ENCODE measurements at regions not wholly inside any gene's neighbourhood (a gene's known extent, or its start where the extent isn't known, plus 50 kb on each side); places are given as distances from the start of the nearest gene placed in this dataset.

DNA sequence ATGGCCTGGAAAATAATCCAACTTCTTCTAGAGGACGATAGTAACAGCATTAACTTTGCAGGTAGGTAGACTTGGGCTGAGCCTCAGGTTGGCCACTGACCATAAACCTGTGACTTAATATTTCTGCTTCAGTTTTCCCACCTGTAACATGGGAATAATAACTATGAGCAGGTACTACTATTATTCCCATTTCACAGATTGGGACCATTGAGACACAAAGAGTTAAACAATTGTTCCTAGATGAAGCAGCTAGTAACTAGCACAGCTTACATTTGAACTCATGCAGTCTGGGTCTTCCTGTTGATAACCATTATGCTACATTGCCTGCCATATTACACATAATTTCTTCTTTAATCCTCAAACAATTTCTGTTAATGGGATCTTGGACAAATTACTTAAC lies 217.7 kb downstream of the NUAK1 start:
- 63 to 75% methylated on average over 1 of the region's 1 CpG for WGBS, 2 donors (ENCODE audit: low coverage in 1 of 2)
- no peak for TF ChIP-seq POLR2A (IDR thresholded peaks at IDR 0.05)
- no peak for TF ChIP-seq POLR2AphosphoS5 (IDR thresholded peaks at IDR 0.05)
- TF ChIP-seq, protein P1, sequence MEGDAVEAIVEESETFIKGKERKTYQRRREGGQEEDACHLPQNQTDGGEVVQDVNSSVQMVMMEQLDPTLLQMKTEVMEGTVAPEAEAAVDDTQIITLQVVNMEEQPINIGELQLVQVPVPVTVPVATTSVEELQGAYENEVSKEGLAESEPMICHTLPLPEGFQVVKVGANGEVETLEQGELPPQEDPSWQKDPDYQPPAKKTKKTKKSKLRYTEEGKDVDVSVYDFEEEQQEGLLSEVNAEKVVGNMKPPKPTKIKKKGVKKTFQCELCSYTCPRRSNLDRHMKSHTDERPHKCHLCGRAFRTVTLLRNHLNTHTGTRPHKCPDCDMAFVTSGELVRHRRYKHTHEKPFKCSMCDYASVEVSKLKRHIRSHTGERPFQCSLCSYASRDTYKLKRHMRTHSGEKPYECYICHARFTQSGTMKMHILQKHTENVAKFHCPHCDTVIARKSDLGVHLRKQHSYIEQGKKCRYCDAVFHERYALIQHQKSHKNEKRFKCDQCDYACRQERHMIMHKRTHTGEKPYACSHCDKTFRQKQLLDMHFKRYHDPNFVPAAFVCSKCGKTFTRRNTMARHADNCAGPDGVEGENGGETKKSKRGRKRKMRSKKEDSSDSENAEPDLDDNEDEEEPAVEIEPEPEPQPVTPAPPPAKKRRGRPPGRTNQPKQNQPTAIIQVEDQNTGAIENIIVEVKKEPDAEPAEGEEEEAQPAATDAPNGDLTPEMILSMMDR (IDR thresholded peaks at IDR 0.05), result no peak
- no peak for TF ChIP-seq EP300 (IDR thresholded peaks at IDR 0.05)
- H3K27me3 ChIP-seq, result no peaks in the 10 kb centered on the region
- H3K27ac ChIP-seq, result no peak overlapping the region
- H3K4me1 ChIP-seq, result no peaks in the 10 kb centered on the region
- H3K4me3 ChIP-seq, result no peak overlapping the region
- no peak for ATAC-seq
- no peaks in the 10 kb centered on the region for H3K9me3 ChIP-seq
- no peaks in the 10 kb centered on the region for H3K36me3 ChIP-seq

DNA sequence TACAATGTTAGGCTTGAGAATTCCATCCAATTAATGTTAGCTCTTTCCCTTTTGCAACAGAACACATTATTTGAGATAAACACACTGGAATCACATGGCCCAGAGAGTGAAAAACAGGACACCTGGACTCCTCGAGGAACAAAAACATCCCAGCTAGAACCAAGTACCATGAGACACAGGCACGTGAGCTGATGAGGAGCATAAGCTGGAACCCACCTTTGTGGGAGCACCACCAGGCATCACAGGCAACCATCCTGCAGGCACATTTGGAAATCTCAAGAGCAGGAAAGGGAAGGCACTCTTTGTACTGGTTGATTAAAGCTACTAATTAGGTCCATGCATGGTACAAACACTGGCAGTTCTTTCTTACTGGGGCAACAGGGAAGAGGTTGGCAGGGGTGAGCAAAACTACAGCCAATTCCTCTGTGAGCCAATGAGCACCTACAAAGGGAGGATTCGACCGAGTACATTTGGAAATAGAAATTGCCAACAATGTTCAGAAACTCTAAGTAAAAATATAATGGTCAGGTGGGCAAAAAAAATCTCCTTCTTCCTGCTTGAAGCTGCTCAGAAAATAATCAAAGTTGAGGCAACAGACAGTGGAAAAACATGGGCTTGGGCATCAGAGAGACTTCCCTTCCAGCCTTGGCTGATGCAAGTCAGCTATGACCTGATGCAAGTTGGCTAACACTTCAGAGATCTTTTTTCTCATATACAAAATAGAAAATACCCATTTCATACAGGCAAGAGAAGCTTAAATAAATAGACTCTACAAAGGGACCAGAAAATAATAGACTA lies 216.7 kb downstream of the NUAK1 start:
- Histone ChIP-seq H3K36me3 (no peaks in the 10 kb centered on the region), H3K27ac (no peak overlapping the region), H3K27me3 (no peaks in the 10 kb centered on the region), H3K4me3 (no peak overlapping the region), H3K4me1 (no peaks in the 10 kb centered on the region), H3K9me3 (no peaks in the 10 kb centered on the region)
- 80 to 90% methylated on average over 2 to 3 of the region's 4 CpGs for WGBS, 2 donors (ENCODE audit: low coverage in 1 of 2)
- no peak for TF ChIP-seq POLR2A (IDR thresholded peaks at IDR 0.05)
- no peak for TF ChIP-seq EP300 (IDR thresholded peaks at IDR 0.05)
- TF ChIP-seq, protein P1 (IDR thresholded peaks at IDR 0.05), result no peak
- no peak for TF ChIP-seq POLR2AphosphoS5 (IDR thresholded peaks at IDR 0.05)
- ATAC-seq, result no peak

DNA sequence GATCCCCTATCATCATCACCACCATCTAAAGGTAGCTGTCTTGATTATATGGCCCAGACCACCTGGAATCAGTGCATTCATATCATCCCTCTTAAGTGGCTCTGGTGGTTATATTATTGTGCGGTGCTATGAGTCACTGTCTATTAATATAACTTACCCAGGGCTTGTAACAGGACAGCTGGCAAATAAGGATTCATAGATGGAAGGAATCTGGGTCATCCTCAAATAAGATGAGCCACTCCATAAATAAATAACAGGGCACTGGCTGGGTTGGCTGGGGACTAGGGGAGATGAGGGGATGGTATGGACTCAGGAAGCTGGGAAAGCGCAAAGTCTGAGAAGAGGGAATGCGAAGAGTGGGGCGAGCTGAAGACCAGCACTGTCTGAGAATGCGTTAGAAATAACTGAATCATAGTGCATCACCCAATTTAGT lies 216.1 kb downstream of the NUAK1 start:
- TF ChIP-seq POLR2AphosphoS5 (IDR thresholded peaks at IDR 0.05) (no peak), POLR2A (IDR thresholded peaks at IDR 0.05) (no peak), EP300 (IDR thresholded peaks at IDR 0.05) (no peak)
- TF ChIP-seq, protein P1 (IDR thresholded peaks at IDR 0.05), result no peak
- no peaks in the 10 kb centered on the region for H3K9me3 ChIP-seq
- no peak for ATAC-seq
- H3K27ac ChIP-seq, result no peak overlapping the region
- WGBS, 2 donors (ENCODE audit: low coverage in 1 of 2), result 78 to 87% methylated on average over 4 to 5 of the region's 5 CpGs
- no peaks in the 10 kb centered on the region for H3K27me3 ChIP-seq
- H3K4me1 ChIP-seq, result no peaks in the 10 kb centered on the region
- H3K4me3 ChIP-seq, result no peak overlapping the region
- no peaks in the 10 kb centered on the region for H3K36me3 ChIP-seq

DNA sequence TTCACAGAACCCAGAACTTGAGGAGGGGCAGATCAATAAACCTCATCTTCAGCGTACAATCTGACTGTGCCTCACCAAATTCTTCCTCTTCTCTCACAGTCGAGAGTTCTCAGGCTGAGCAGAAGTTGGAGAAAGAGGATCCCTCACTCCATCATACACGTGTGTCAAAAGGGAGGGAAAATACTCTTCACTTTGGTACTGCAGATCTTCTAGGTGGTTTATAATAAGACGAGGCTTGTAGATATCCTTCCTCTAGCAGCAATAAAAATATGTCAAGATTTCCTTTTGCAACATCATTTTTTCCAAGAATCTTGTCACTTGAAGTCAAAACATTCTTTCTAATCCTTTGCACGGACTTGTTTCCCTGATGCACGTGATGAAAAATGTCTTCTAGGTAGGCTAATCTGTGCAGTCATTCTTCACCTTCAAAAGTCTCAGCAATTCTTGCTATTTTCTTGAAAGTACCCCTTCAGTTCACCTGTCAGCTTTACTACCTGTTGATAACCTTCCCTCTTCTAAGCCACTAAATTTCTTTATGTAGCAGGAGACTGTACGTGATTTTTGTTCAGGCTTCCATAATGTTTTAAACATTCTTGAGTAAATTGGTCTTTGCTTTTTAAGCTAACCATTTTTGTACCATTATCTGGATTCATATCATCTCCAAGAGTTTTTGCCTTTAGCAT lies 214.1 kb downstream of the NUAK1 start:
- ATAC-seq, result no peak
- no peaks in the 10 kb centered on the region for H3K36me3 ChIP-seq
- no peak overlapping the region for H3K4me3 ChIP-seq
- WGBS, 2 donors (ENCODE audit: low coverage in 1 of 2), result 54 to 63% methylated on average over 5 to 7 of the region's 7 CpGs
- no peaks in the 10 kb centered on the region for H3K9me3 ChIP-seq
- H3K4me1 ChIP-seq, result no peaks in the 10 kb centered on the region
- TF ChIP-seq POLR2A (IDR thresholded peaks at IDR 0.05) (no peak), EP300 (IDR thresholded peaks at IDR 0.05) (no peak), POLR2AphosphoS5 (IDR thresholded peaks at IDR 0.05) (no peak)
- TF ChIP-seq, protein P1 (IDR thresholded peaks at IDR 0.05), result no peak
- H3K27ac ChIP-seq, result no peak overlapping the region
- H3K27me3 ChIP-seq, result no peaks in the 10 kb centered on the region

DNA sequence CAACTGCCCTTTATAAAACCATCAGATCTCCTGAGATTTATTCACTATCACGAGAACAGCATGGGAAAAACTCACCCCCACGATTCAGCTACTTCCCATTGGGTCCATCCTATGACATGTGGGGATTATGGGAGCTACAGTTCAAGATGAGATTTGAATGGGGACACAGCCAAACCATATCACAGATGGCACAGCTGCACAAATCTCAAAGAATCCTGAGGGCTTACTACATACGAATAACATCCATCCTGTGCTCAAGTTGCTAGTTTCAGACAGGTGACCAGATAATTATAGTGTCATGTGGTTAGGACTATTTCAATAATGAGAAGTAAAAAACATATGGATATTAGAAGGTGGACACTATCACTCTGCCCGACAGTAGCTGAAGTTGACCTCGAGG lies 211.2 kb downstream of the NUAK1 start:
- H3K9me3 ChIP-seq, result no peaks in the 10 kb centered on the region
- WGBS, 2 donors (ENCODE audit: low coverage in 1 of 2), result 70 to 89% methylated on average over 2 to 5 of the region's 5 CpGs
- H3K27ac ChIP-seq, result no peak overlapping the region
- no peak for ATAC-seq
- no peak overlapping the region for H3K4me3 ChIP-seq
- no peaks in the 10 kb centered on the region for H3K36me3 ChIP-seq
- TF ChIP-seq, protein P1 (IDR thresholded peaks at IDR 0.05), result no peak
- TF ChIP-seq EP300 (IDR thresholded peaks at IDR 0.05) (no peak), POLR2A (IDR thresholded peaks at IDR 0.05) (no peak), POLR2AphosphoS5 (IDR thresholded peaks at IDR 0.05) (no peak)
- H3K27me3 ChIP-seq, result no peaks in the 10 kb centered on the region
- no peaks in the 10 kb centered on the region for H3K4me1 ChIP-seq
